ENCODE measurements at regions not wholly inside any gene's neighbourhood (a gene's known extent, or its start where the extent isn't known, plus 50 kb on each side); places are given as distances from the start of the nearest gene placed in this dataset.
A peak's percentile ranks its signal among the peaks of the same experiment; 100 is the strongest.

DNA sequence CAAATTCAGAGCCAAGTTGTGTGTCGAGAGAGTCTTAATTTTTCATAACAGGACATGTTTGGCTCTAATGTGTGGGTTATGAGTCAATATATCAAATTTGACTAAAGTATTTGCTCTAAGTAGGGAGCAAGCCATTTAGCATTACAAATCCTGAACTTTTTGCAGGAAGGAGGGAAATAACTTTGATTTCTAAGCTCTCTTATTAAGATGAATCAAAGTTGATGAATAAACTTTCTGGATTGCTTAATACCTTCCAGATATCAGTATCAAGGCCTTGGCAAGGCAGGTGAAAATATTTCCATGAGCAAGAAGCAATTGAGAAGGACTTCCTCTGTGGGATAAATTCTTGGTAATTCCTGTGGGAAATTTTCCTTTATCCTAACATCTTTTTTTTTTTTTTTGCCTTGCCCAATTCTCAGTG is 258.8 kb downstream of the AHR start:
- TF ChIP-seq CTCF (IDR thresholded peaks at IDR 0.05; ENCODE audit: low read length, missing control alignments) = no peak
- no peak overlapping the region for H3K4me3 ChIP-seq (replicated peaks; ENCODE audit: low read depth, low read length)
- DNase-seq (ENCODE audit: low read depth) = peak; percentile 60

DNA sequence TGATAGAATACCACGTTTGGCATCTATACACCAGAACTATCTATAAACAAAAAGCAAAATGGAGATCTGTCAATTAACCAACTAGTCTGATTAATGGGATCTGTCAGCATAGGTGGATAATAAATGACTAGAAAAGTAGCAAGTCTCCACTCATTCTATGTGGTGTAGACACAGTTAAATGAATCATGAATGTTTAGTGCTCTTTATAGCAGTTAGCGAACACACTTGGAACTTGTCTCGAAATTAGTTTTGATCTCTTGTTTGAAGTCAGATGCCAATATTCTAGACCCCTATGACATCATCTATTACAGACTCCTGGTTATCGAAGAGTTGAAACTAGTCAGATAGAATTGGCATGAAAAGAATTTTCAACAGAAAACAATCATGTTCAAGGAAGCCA is 259.7 kb downstream of the AHR start:
- DNase-seq (ENCODE audit: low read depth) = no peak
- no peak overlapping the region for H3K4me3 ChIP-seq (replicated peaks; ENCODE audit: low read depth, low read length)
- TF ChIP-seq CTCF (IDR thresholded peaks at IDR 0.05; ENCODE audit: low read length, missing control alignments) = no peak

DNA sequence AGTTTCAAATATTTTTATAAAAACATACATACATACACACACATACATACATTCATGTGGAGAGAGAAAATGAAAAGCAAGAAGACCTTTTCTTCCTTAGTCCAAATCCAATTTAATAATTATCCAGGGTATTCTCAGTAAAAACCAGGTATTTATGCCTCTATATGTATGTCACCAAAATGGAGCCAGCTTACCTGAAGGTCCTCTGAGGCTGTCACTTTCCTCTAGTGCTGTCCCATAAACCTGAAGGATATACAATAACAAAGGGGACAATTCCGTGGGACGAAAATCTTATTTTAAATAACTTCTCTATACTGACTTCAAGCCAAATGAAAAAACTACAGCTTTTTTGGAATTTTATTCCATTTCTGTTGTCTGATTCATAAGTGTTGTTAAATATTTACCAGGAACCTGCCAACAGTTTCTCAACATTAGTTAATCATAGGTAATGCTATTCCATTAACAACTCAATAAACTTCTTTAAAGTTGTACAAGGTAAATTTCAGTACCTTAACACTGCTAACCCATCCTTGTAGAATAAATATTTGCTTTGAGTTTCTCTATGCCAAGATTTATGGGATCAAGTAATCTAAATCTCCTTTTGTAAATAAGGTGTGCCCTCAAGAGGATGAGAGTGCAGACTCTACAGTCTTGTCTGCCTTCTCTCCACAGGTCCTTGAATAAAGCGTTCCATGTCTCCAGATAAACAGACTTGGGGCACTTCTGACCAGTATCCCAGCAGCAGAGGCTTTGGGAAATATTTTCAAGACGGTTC is 260.3 kb downstream of the AHR start:
- no peak overlapping the region for H3K4me3 ChIP-seq (replicated peaks; ENCODE audit: low read depth, low read length)
- no peak for DNase-seq (ENCODE audit: low read depth)
- no peak for TF ChIP-seq CTCF (IDR thresholded peaks at IDR 0.05; ENCODE audit: low read length, missing control alignments)

DNA sequence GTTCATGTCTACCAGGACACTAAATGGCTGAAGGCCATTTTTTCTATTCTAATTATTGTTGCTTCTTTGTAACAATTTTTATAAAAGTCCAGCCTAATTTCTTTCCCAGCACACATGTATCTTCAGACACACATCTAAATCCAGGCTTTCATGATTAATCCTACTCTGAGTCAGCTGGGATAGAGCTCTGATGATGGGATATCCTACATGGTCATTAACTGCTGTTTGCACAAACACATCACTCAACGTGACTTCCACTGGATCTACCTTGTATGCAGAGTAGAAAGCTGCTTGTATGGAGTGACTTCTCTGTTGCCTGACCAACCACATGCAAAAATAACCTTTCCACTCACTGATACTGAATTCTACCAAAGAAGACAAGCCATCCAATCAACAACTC is 260.9 kb downstream of the AHR start:
- no peak for DNase-seq (ENCODE audit: low read depth)
- TF ChIP-seq CTCF (IDR thresholded peaks at IDR 0.05; ENCODE audit: low read length, missing control alignments) = no peak
- H3K4me3 ChIP-seq (replicated peaks; ENCODE audit: low read depth, low read length) = no peak overlapping the region

DNA sequence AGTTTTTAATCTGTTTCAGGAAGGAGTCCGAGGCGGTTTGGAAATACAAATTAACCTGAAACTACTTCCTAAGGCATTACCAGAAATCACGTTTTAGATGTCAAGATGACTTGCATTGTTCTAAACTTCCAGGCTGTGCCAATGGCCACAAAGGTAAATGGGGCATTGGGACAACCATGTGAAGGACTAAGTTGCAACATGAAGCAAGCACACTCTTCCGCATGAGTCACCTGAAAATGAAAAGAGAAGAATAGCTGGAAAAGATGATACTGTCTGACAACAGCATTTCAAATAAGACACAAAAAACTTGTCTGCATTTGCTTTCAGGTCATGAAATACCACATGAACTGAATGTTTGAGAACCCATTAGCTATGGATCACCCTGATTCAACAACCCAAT is 262.1 kb downstream of the AHR start:
- DNase-seq (ENCODE audit: low read depth) = no peak
- TF ChIP-seq CTCF (IDR thresholded peaks at IDR 0.05; ENCODE audit: low read length, missing control alignments) = no peak
- no peak overlapping the region for H3K4me3 ChIP-seq (replicated peaks; ENCODE audit: low read depth, low read length)

DNA sequence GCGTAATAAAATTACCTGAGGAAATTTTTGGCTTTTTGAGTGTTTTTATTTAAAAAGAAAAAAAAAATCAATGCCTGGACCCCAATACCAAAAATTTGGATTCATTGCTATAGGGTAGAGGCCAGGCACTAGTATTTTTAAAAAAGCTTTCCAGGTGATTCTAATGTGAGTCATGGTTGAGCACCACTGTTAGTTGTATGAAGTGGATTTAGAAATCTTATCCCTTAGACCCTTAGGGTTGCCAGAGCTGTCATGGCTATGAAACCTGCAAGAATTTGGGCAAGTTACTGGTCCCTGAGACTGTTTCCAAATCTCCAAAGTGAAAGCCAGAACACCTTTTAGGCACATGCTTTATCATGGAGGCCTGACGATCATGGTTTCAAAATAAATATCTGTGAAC is 262.5 kb downstream of the AHR start:
- no peak for DNase-seq (ENCODE audit: low read depth)
- no peak overlapping the region for H3K4me3 ChIP-seq (replicated peaks; ENCODE audit: low read depth, low read length)
- no peak for TF ChIP-seq CTCF (IDR thresholded peaks at IDR 0.05; ENCODE audit: low read length, missing control alignments)

GRCh38 chr7:17564678-17565212 is 266.3 kb downstream of the AHR start:
- TF ChIP-seq CTCF (IDR thresholded peaks at IDR 0.05; ENCODE audit: low read length, missing control alignments) = no peak
- H3K4me3 ChIP-seq (replicated peaks; ENCODE audit: low read depth, low read length) = no peak overlapping the region
- peak; percentile 29 for DNase-seq (ENCODE audit: low read depth)
